HCEC 1CT (cell line): ENCODE measurements at regions not wholly inside any gene's neighbourhood (a gene's known extent, or its start where the extent isn't known, plus 50 kb on each side); places are given as distances from the start of the nearest gene placed in this dataset.

Experiments
- DNase-seq: peaks from one replicate; pipeline ENCODE4 v3.0.0-alpha.2; 2017

- DNase-seq: no peak
Measured at GRCh38 chr11:93080146-93080759, 110.8 kb downstream of the MTNR1B start.

GRCh38 chr11:93081694-93082093 is 112.2 kb downstream of the MTNR1B start:
- DNase-seq: no peak

GRCh38 chr11:93082900-93083299 is 113.4 kb downstream of the MTNR1B start:
- DNase-seq: no peak

- peak; percentile 26 for DNase-seq
Measured at GRCh38 chr11:93084727-93085505, 112.9 kb downstream of the SLC36A4 start.

GRCh38 chr11:93089474-93090102 is 108.2 kb downstream of the SLC36A4 start:
- DNase-seq: peak; percentile 77
